IMR-90 (cell line): ENCODE measurements at regions not wholly inside any gene's neighbourhood (a gene's known extent, or its start where the extent isn't known, plus 50 kb on each side); places are given as distances from the start of the nearest gene placed in this dataset.

ENCODE experiments used
- ATAC-seq: fragments of 200-7000 bp; cut with Tn5 transposase; 2 replicates; pipeline ENCODE4 v1.9.1; 2020; ENCODE audit warnings: low read depth, mild to moderate bottlenecking, moderate library complexity
- BruUV-seq: library from RNA; stranded (reverse); fragments of 400-500 nt; replicated peaks from 2 replicates; lab custom pipeline; 2021; lab: Mats Ljungman, UMichigan
- CTCF ChIA-PET: fragments of 300-600 bp; formaldehyde crosslinking; extraction: SDS; loops from one replicate; lab custom pipeline; 2021; ENCODE audit warnings: antibody characterized with exemption; lab: Yijun Ruan, JAX
- POLR2A ChIA-PET: fragments of 300-600 bp; sonication (Branson Sonifier 250); formaldehyde crosslinking; loops from one replicate; lab custom pipeline; 2022; ENCODE audit warnings: antibody characterized with exemption; ENCODE audit not compliant: unreplicated experiment; lab: Charles Lee
- DNase-seq: peaks from one replicate; pipeline ENCODE4 v3.0.0; 2013
- H2AFZ ChIP-seq: replicated peaks from 2 replicates; pipeline ENCODE3; 2013; ENCODE audit warnings: low read length, mild to moderate bottlenecking; ENCODE audit not compliant: poor library complexity
- H2AK5ac ChIP-seq: 2 replicates; pipeline ENCODE4 v1.6.1; 2013; ENCODE audit warnings: low read depth, low read length, inconsistent platforms
- H2AK9ac ChIP-seq: replicated peaks from 2 replicates; pipeline ENCODE3; 2013; ENCODE audit warnings: mild to moderate bottlenecking, low read depth, low read length, moderate library complexity; ENCODE audit not compliant: poor library complexity
- H2BK120ac ChIP-seq: 2 replicates; pipeline ENCODE4 v1.6.1; 2013; ENCODE audit warnings: low read depth, low read length, inconsistent platforms
- H2BK15ac ChIP-seq: 3 replicates; pipeline ENCODE4 v1.6.1; 2013; ENCODE audit warnings: low read depth, low read length, inconsistent platforms
- H2BK20ac ChIP-seq: 2 replicates; pipeline ENCODE4 v1.6.1; 2013; ENCODE audit warnings: low read depth, mild to moderate bottlenecking, inconsistent platforms, low read length, moderate library complexity
- H2BK5ac ChIP-seq: 2 replicates; pipeline ENCODE4 v1.6.1; 2013; ENCODE audit warnings: mild to moderate bottlenecking, low read depth, low read length, inconsistent platforms; ENCODE audit not compliant: poor library complexity, severe bottlenecking
- H3K14ac ChIP-seq: replicated peaks from 2 replicates; pipeline ENCODE4 v1.6.1; 2013; ENCODE audit warnings: low read depth, low read length, inconsistent platforms
- H3K18ac ChIP-seq: 2 replicates; pipeline ENCODE4 v1.6.1; 2013; ENCODE audit warnings: low read depth, low read length, control low read depth
- H3K23ac ChIP-seq: 2 replicates; pipeline ENCODE4 v1.6.1; 2013; ENCODE audit warnings: low read depth, low read length, inconsistent platforms
- H3K27ac ChIP-seq: 2 replicates; pipeline ENCODE4 v1.5.1; 2013; ENCODE audit warnings: mild to moderate bottlenecking, control low read depth, low read length; ENCODE audit not compliant: insufficient read depth
- H3K27me3 ChIP-seq: 2 replicates; pipeline ENCODE4 v1.6.1; 2013; ENCODE audit warnings: low read length; ENCODE audit not compliant: control insufficient read depth, insufficient read depth
- H3K36me3 ChIP-seq: 2 replicates; pipeline ENCODE4 v1.6.1; 2013; ENCODE audit warnings: low read length, mixed read lengths; ENCODE audit not compliant: control insufficient read depth, insufficient read depth
- H3K4ac ChIP-seq: 2 replicates; pipeline ENCODE4 v1.6.1; 2013; ENCODE audit warnings: low read depth, low read length, inconsistent platforms
- H3K4me1 ChIP-seq: 2 replicates; pipeline ENCODE4 v1.6.1; 2013; ENCODE audit warnings: low read length, mixed read lengths; ENCODE audit not compliant: control insufficient read depth, insufficient read depth
- H3K4me2 ChIP-seq: 2 replicates; pipeline ENCODE4 v1.6.1; 2013; ENCODE audit warnings: low read depth, mild to moderate bottlenecking, control low read depth, low read length, moderate library complexity
- H3K4me3 ChIP-seq: 2 replicates; pipeline ENCODE4 v1.5.1; 2013; ENCODE audit warnings: low read depth, mild to moderate bottlenecking, control low read depth, low read length, moderate library complexity; ENCODE audit not compliant: insufficient read depth
- H3K56ac ChIP-seq: 2 replicates; pipeline ENCODE4 v1.6.1; 2013; ENCODE audit warnings: low read length, inconsistent platforms; ENCODE audit not compliant: insufficient read depth; ENCODE audit errors: extremely low read depth
- H3K79me1 ChIP-seq, 2 experiments: 2 replicates each; pipeline ENCODE4 v1.6.1; 2013; ENCODE audit warnings: low read length in 2 of 2, inconsistent platforms in 1 of 2, low read depth in 1 of 2
- H3K9ac ChIP-seq: 2 replicates; pipeline ENCODE4 v1.6.1; 2013; ENCODE audit warnings: low read depth, low read length, control low read depth
- H3K9me1 ChIP-seq: 2 replicates; pipeline ENCODE4 v1.6.1; 2013; ENCODE audit warnings: low read length, inconsistent platforms; ENCODE audit not compliant: insufficient read depth
- H3K9me3 ChIP-seq: 2 replicates; pipeline ENCODE4 v1.6.1; 2013; ENCODE audit warnings: low read length; ENCODE audit not compliant: control insufficient read depth, insufficient read depth
- H4K20me1 ChIP-seq: 2 replicates; pipeline ENCODE4 v1.6.1; 2013; ENCODE audit warnings: low read length, inconsistent platforms; ENCODE audit not compliant: insufficient read depth
- H4K5ac ChIP-seq: 2 replicates; pipeline ENCODE4 v1.6.1; 2013; ENCODE audit warnings: mild to moderate bottlenecking, low read depth, low read length, control low read depth
- H4K8ac ChIP-seq, 2 experiments: 2 replicates each; pipeline ENCODE4 v1.6.1; 2013; ENCODE audit warnings: low read depth in 2 of 2, low read length in 2 of 2, control low read depth in 1 of 2, inconsistent platforms in 1 of 2
- H4K91ac ChIP-seq: 2 replicates; pipeline ENCODE4 v1.6.1; 2013; ENCODE audit warnings: low read depth, low read length, inconsistent platforms; ENCODE audit not compliant: insufficient read depth
- CHD1 ChIP-seq: IDR thresholded peaks from 2 replicates; pipeline ENCODE4 v1.6.1; 2012; ENCODE audit warnings: low read depth, low read length, improper control_type of control experiment
- FOS ChIP-seq: fragments of 150-350 bp; IDR thresholded peaks from 2 replicates; pipeline ENCODE4 v1.6.1; 2016; ENCODE audit warnings: low read depth, low read length
- MAZ ChIP-seq: IDR thresholded peaks from 2 replicates; pipeline ENCODE4 v1.6.1; 2012; ENCODE audit warnings: low read depth, mild to moderate bottlenecking, low read length, improper control_type of control experiment, moderate library complexity, borderline replicate concordance
- WGBS, 2 experiments: methylation state at CpG; one replicate each; pipeline versions ENCODE4 v1.1.5 to v1.1.7; 2013; ENCODE audit warnings: missing lambda C conversion rate in 2 of 2; ENCODE audit not compliant: insufficient read length in 1 of 2; ENCODE audit errors: extremely low coverage in 2 of 2; 5-methylcytosine and 5-hydroxymethylcytosine counted together
- dilution Hi-C: fragments of 300-500 bp; cut with HindIII; formaldehyde crosslinking; loops from one replicate; pipeline ENCODE4 v1.14.3; 2018; ENCODE audit warnings: low sequenced_read_pairs; ENCODE audit not compliant: unreplicated experiment
- in situ Hi-C: fragments of 300-500 bp; cut with MboI; formaldehyde crosslinking; loops from 3 replicates; pipeline ENCODE4 v1.14.3; 2019; ENCODE audit warnings: low sequenced_read_pairs, inconsistent platforms, mixed read lengths
- intact Hi-C: fragments of 100-400 bp; cut with micrococcal nuclease; formaldehyde crosslinking; loops from 2 replicates; pipeline ENCODE4 v1.10.0; 2022

- H2BK15ac ChIP-seq, result no peak overlapping the region
- no peak overlapping the region for H2BK5ac ChIP-seq
- H3K23ac ChIP-seq, result no peak overlapping the region
- intact Hi-C loops, result no loop called here
- H3K14ac ChIP-seq, result no peak overlapping the region
- H3K9me3 ChIP-seq, result peaks cover 3% of the 10 kb centered on the region; the same call in 1 of the 2 replicates
- H3K9me1 ChIP-seq, result no peaks in the 10 kb centered on the region
- DNase-seq, result no peak
- no peaks in the 10 kb centered on the region for H3K4me1 ChIP-seq
- no peaks in the 10 kb centered on the region for H3K27me3 ChIP-seq
- no peaks in the 10 kb centered on the region for H4K20me1 ChIP-seq
- no peaks in the 10 kb centered on the region for H3K36me3 ChIP-seq
- no peak overlapping the region for H3K56ac ChIP-seq
- H3K4ac ChIP-seq, result no peak overlapping the region
- in situ Hi-C loops, result no loop called here
- H2BK120ac ChIP-seq, result no peak overlapping the region
- H3K79me1 ChIP-seq, result no peaks in the 10 kb centered on the region
- ATAC-seq, result no peak
- H3K9ac ChIP-seq, result no peak overlapping the region
- H2AK5ac ChIP-seq, result no peak overlapping the region
- no peak overlapping the region for H2AFZ ChIP-seq
- H4K5ac ChIP-seq, result no peak overlapping the region
- H3K4me3 ChIP-seq, result no peak overlapping the region
- H2AK9ac ChIP-seq, result no peak overlapping the region
- H3K27ac ChIP-seq, result no peak overlapping the region
- H3K18ac ChIP-seq, result no peak overlapping the region
- no TSS peak for BruUV-seq
- H4K8ac ChIP-seq, result no peak overlapping the region
- H4K91ac ChIP-seq, result no peak overlapping the region
- no peak overlapping the region for H2BK20ac ChIP-seq
- WGBS, 2 experiments, result no CpG with 5 or more reads among the region's 1 CpG
- CTCF ChIA-PET, result no interaction called here
- dilution Hi-C loops, result no loop called here
- TF ChIP-seq FOS (no peak), MAZ (no peak), CHD1 (no peak)
- H3K4me2 ChIP-seq, result no peak overlapping the region
- POLR2A ChIA-PET, result no interaction called here
These were observed 223.5 kb downstream of the TMEM161B start for GRCh38 chr5:88045165-88045564.
